Mammary epithelial cell (primary cell): ENCODE measurements at regions not wholly inside any gene's neighbourhood (a gene's known extent, or its start where the extent isn't known, plus 50 kb on each side); places are given as distances from the start of the nearest gene placed in this dataset.

Source experiments
- EZH2 ChIP-seq: IDR thresholded peaks from 2 replicates; pipeline ENCODE4 v1.6.1; 2012; ENCODE audit warnings: low read length, inconsistent platforms, borderline replicate concordance
- TF ChIP-seq, protein P1 (sequence below), 2 donors: IDR thresholded peaks in 1 of 2; conservative IDR thresholded peaks in 1 of 2; 2 replicates each; pipeline ENCODE4 v1.5.1; 2011 to 2012; ENCODE audit warnings: inconsistent platforms in 2 of 2, low read length in 2 of 2, mild to moderate bottlenecking in 2 of 2, control low read depth in 1 of 2, low read depth in 1 of 2; ENCODE audit not compliant: insufficient read depth in 1 of 2; ENCODE audit errors: extremely low read depth in 1 of 2

DNA sequence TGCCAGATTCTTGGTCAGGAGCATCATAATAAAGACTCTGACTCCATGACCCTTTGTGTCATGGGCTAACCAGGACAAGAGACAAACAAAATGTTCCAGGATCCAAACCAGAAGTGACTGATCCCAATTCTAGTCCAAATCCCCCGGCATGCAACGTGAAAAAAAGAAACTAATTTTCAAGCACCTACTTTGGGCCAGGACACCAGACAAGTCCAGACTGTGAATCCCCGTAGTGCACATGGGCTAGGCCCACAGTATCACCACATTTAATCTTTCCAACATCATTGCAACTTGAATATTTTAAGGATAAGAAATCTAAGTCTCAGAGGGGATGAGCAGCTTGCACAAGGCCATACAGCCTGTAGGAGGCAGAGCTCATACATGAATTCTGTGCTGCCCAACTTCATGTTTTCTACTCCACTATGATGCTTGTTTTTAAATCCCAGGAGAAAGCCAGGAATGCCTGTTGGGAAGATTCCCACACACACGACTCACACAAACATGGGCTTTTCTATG is 365.7 kb downstream of the NPIPA8 start:
- TF ChIP-seq, protein P1, sequence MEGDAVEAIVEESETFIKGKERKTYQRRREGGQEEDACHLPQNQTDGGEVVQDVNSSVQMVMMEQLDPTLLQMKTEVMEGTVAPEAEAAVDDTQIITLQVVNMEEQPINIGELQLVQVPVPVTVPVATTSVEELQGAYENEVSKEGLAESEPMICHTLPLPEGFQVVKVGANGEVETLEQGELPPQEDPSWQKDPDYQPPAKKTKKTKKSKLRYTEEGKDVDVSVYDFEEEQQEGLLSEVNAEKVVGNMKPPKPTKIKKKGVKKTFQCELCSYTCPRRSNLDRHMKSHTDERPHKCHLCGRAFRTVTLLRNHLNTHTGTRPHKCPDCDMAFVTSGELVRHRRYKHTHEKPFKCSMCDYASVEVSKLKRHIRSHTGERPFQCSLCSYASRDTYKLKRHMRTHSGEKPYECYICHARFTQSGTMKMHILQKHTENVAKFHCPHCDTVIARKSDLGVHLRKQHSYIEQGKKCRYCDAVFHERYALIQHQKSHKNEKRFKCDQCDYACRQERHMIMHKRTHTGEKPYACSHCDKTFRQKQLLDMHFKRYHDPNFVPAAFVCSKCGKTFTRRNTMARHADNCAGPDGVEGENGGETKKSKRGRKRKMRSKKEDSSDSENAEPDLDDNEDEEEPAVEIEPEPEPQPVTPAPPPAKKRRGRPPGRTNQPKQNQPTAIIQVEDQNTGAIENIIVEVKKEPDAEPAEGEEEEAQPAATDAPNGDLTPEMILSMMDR (conservative IDR thresholded peaks at IDR 0.05 in 1 of 2, IDR thresholded peaks at IDR 0.05 in 1 of 2; ENCODE audit: extremely low read depth in 1 of 2, insufficient read depth in 1 of 2, low read depth in 1 of 2, low read length in 2 of 2), result no peak
- no peak for TF ChIP-seq EZH2
